NCI-H187 (cell line): ENCODE measurements at regions not wholly inside any gene's neighbourhood (a gene's known extent, or its start where the extent isn't known, plus 50 kb on each side); places are given as distances from the start of the nearest gene placed in this dataset.
A peak's percentile ranks its signal among the peaks of the same experiment; 100 is the strongest.

Experiments used
- DNase-seq, 2 experiments: peaks; one replicate each; lab custom pipeline; 2025; lab: John Stamatoyannopoulos, UW

DNA sequence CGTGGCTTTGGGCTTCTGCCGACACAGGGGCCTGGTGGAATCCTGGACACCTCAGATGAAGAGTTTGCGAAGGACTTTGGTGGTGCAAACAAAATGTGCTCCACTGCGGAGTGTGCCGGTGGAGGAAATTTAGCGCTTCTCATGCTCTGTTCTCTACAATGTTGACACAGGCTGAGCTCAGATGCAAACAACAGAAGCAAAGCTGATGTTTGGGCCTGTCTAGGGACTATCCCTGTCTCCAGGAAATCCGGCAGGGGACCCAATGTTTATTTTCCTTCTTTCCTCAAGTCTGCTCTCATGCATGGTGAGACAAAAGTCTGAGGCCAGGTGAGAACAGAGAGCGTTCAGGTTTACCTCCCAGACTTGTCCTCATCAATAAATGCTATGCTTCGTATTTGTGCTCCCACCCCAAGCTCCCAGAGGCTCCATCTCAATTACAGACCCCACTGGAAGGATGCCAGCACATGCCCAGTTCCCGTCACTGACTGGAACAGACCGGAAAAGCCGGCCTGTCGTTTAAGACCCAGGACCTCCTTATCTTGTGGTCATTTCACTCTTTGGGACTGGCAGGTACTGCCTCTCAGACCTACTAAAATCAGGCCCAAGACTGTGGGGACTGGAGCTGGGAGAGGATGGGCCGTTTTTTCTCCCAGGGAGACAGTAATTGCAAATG lies 105.7 kb upstream of the B3GAT1 start:
- no peak for DNase-seq

- DNase-seq: no peak
These were observed 105.1 kb upstream of the B3GAT1 start for GRCh38 chr11:134517115-134517514.

- peak in 1 of 2 experiments; percentile 13 for DNase-seq
These were observed 104.5 kb upstream of the B3GAT1 start for GRCh38 chr11:134516529-134516928.

GRCh38 chr11:134515081-134515960 lies 103.3 kb upstream of the B3GAT1 start:
- no peak for DNase-seq

DNA sequence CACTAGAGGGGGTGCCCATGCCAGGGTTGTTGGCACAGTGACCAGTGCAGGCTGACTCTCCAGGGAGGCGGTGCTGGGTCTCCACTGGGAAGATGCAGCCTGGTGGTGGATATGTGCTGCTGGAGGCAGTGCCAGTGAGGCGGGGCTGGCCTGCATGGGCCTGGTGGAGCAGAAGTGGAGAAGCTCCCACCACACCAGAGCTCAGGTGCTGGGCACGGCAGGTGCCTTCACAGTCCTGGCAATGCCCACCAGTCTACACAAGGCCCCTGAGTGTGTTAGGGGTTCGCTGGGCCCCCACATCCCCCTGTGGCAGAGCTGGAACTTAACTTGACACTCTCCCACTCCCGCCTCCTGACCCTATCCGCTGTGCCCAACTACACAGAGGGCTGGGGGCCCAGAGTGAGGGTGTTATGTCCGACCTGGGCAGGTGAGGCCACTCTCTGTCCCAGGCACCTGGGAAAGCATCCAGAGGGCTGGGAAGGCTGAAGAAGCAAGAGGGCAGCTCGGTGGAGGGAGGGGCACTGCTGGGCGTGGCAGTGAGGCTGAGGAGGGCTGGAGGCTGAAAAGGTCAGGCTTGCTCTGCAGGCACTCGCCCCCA lies 102.4 kb upstream of the B3GAT1 start:
- DNase-seq: no peak

- DNase-seq: no peak
These were observed 101.6 kb upstream of the B3GAT1 start for GRCh38 chr11:134513585-134514120.

- DNase-seq: no peak
These were observed 100.8 kb upstream of the B3GAT1 start for GRCh38 chr11:134512571-134513538.

DNA sequence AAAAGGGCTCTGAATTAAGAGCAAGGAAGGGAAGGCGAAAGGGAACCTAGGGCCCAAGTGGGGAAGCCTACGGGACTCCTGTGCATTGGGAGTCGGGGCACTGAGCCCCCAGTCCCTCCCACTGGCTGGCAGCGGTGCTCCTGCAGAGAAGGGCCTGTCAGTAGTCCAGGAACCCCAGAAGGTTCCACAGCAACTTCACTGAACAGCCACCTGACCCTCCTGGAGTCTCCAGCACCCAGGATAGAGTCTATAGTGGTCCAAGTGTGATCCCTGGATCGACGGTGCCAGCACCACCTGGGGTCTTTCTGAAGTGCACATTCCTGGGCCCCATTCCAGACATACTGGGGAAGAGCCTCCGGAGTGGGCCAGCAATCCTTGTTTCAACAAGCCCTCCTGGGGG lies 100.0 kb upstream of the B3GAT1 start:
- no peak for DNase-seq

DNA sequence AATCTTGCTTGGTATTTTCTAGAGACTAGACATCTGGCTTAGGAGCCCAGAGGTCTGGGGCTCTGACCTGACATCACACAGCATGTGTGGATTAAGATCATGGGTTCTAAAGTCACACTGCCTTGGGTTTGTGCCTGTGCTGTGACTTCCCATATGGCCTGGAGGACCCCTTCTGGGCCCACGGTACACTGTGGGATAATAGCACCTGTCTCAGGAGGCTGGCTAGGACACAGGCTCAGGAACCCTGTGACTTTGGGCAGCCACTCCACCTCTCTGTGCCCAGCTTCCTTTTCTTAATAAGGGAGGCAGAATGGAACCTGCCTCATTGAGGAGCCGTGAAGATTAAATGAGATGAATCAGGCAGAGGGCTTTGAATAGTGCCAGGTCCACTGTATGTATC lies 99.2 kb upstream of the B3GAT1 start:
- DNase-seq: no peak

DNA sequence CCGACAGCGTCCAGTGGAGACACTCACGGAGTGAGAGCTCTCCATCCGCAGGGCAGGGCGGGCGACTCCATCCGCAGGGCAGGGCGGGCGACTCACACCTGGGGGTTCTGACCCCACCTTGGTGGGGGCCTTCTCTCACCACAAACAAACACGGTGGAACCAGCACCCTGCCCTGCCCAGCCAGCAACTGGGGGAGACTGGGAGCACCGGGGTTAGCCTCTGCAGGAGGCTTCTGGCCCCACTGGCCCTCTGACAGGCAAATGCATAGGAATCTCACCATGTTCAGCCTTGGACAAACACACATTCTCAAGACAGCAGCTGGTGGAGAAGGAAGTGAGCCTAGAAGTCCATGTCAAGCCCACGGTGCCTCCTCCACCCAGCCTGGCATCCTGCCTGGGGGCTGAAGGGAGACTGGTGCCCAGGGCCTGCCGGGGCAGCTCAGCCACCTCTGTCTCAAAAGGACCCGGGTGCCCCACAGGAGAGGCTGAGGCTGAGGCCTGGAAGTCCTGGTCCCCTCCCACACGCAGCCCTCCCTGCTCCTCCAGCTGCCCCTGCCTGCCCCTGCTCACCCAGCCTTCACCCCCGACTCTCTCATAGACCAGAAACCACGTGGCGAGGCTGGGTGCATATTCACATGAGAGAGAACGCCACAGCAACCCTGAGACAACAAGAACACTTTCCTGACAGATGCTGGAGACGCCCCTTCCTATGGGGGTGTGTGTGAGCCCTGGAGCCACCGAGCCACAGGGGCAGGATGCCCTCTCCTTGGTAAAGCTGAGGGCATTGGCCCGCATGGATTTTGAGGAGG lies 98.4 kb upstream of the B3GAT1 start:
- DNase-seq: no peak

DNA sequence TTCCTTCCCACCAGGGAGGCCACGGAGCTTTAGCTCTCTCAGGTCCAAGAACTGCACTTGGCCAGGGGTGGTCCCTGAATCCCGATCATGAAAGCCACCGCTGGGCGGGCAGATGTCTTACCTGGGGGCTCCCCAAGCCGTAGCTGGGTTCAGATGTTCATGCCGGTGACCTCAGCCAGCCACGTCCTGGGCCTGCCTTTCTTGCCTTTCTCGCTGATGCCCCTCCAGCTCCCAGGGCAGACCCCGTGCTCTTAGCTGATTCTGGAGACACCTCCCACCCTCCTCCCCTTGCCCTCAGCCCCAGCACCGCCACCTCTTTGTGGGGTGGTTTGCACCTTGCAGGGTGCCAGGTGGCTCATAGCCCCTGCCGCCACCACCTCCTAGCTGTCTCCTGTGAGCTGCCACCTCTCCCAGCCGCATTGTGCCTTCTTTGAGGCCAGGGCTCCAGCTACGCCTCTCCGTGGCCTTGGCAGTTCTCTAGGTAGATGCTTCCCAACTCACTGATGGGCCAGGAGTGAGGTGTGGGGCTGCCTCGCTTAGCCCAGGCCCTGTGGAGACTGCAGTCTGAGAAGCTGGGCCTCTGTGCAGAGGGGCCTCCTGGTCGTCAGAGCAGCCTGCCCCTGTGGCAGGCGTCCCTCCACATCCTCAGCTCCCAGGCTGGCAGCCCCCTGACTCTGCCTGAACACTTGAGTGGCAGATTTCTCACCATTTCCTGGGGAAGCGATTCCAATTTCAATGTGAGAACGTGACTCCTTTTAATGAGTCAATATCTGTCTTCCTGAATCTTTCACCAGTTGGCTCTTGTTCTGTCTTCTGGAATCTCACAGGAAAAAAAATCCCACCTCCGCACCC lies 97.6 kb upstream of the B3GAT1 start:
- no peak for DNase-seq

DNA sequence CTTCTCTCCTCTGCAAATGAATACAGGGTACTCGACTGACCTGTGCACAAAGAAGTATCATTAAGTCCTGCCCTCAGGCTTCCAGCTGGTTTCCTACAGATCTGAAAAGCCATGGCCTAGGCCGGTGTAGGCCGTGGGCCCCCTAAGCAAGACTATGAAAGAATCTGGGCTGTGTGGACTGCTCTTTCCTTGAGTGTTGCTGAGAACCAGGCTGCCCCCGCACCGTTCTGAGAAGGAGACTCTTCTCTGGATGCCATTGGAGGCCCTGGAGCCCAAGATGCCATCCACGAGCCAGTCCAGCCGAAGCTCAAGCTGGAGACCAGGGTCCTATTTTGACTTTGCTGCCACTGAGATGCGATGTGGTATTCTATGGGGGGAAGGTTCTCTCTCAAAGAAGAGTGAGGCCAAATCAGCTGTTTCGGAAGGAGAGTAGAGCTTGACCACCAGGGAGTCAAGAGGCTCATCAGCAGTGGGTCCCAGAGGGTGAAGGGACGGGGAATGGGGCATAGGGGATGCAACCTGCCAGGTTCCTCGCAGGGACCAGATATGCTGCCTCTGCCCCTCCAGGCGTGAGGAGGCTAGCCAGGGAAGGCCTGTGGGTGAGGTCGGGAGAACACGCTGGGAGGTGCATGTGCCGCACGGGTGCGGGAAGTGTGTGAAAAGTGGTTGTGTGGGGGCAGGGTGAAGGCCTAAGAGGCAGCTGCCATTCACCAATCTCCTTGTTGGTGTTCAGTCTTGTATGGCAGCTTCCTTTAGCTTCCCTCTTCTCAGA lies 96.4 kb upstream of the B3GAT1 start:
- DNase-seq: no peak

- DNase-seq: no peak
These were observed 94.0 kb upstream of the B3GAT1 start for GRCh38 chr11:134506046-134506445.

GRCh38 chr11:134505125-134505524 lies 93.1 kb upstream of the B3GAT1 start:
- DNase-seq: no peak

DNA sequence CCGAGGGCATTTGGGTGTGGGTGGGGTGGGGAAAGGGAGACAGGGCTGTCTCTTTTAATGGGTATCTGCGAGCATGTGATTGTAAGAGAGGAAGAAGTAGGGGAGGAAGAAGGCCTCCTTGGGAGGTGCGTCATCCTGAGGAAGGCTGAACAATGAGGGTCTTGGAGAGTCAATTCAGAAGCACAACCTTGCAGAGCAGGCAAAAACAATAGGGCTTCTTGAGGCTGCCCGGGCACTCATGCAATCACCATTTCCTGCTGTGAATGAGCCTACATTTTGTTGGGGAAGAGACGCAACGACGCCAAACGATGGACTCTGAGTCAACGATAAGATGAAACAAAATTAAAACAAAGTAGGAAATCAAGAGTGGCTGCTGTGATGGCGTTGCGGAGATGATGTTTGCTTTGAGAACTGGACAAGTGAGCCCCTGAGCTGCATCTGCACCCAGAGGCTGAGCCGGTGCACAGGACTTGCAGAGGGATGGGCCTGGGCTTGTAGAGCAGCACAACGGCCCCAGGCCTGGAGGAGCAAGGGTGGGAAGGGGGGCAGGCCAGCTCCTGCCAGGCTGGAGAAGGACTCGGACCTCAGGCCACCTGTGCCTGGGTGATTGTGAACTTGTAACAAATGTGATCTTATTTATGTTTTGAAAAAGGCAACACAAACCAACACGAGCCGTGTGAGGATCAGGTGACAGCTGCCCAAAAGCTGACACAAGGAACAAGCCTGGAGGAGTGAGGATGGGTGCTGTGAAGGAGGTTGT lies 92.3 kb upstream of the B3GAT1 start:
- no peak for DNase-seq

DNA sequence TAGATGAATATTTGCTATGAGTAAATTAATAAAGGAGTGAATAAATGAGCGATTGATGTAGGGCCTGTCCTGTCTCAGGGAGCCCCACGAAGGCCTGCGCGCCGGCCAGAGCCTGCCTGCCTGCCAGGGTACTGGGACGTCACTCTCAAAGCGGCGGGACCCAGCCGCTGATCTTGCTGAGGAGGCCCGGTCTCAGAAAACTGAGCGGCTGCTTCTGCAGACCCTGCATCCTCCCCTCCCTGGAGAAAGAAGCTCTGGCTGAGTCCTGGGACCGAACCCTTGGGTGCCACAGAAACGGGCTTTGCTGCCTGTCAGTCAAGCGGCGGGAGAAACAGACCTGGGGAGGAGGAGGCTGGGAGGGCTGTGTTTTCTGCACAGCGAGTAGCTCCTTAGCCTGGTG lies 91.6 kb upstream of the B3GAT1 start:
- no peak for DNase-seq

DNA sequence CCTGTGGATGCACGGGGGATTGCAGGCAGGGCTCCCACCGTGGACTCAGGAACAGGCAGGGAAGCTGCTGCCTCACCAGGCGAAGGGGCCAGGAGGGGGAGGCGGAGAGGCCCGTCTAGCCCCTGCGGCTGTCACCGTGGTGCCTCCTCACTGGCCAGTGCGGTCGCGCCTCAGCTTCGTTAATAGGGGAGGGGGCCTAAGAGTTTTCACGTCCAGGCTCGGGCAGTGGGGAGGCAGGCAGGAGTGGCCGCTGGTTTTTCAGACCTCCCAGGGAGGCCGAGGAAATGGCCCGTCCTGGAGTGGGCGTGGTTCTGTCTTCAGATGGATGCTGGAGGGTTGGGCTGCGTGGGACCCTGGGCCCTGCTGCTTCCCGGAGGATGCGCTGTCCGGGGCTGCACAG lies 91.1 kb upstream of the B3GAT1 start:
- no peak for DNase-seq

DNA sequence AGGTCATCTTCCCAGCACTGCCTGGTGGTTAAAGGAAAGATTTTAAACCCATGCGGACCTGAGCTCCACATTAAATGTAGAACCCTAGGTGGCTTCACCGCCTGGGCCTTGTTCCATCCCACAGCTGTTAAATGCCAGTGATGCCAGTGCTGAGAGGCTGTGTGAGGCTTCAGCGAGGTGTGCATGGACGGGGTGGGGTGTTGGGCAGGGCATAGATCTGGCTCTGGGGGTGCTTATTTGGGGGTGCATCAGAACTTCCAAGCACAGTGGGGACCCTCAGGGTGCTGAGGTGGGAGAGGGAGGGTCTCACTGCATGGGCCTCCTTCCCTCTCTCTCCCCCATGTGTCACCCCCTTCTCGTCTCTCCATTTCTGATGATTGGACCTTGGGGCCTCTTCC lies 90.1 kb upstream of the B3GAT1 start:
- no peak for DNase-seq
